GM12878 (cell line): ENCODE measurements at regions not wholly inside any gene's neighbourhood (a gene's known extent, or its start where the extent isn't known, plus 50 kb on each side); places are given as distances from the start of the nearest gene placed in this dataset.

Experiments
- EP300 ChIP-seq, 2 experiments: fragments of 150-350 bp in 1 of 2; IDR thresholded peaks; 2 replicates each; pipeline ENCODE4 v1.6.1; 2011 to 2012; ENCODE audit warnings: low read depth in 2 of 2, low read length in 2 of 2, borderline replicate concordance in 1 of 2, improper control_type of control experiment in 1 of 2, inconsistent platforms in 1 of 2; ENCODE audit not compliant: control insufficient read depth in 1 of 2
- JUND ChIP-seq: IDR thresholded peaks from 2 replicates; pipeline ENCODE4 v1.6.1; 2012; ENCODE audit warnings: low read depth, mild to moderate bottlenecking, low read length, improper control_type of control experiment, moderate library complexity
- RAD21 ChIP-seq: IDR thresholded peaks from 2 replicates; pipeline ENCODE4 v1.6.1; 2011; ENCODE audit warnings: mild to moderate bottlenecking, low read depth, low read length, moderate library complexity; ENCODE audit not compliant: insufficient read depth
- SREBF1 ChIP-seq: IDR thresholded peaks from 2 replicates; pipeline ENCODE4 v1.6.1; 2012; ENCODE audit warnings: mild to moderate bottlenecking, low read length
- TARDBP ChIP-seq: IDR thresholded peaks from 2 replicates; pipeline ENCODE4 v1.6.1; 2016; ENCODE audit warnings: borderline replicate concordance
- TF ChIP-seq, protein P1 (sequence below): IDR thresholded peaks from 2 replicates; pipeline ENCODE4 v1.6.1; 2011; ENCODE audit warnings: low read depth, mild to moderate bottlenecking, low read length, moderate library complexity, borderline replicate concordance; ENCODE audit errors: extremely low read depth
- TF ChIP-seq, protein P2 (sequence below), 3 experiments: IDR thresholded peaks in 2 of 3; conservative IDR thresholded peaks in 1 of 3; 2 replicates each; pipeline ENCODE4 v1.5.1; 2011; ENCODE audit warnings: low read depth in 3 of 3, low read length in 3 of 3, mild to moderate bottlenecking in 3 of 3, control low read depth in 2 of 3, moderate library complexity in 2 of 3, inconsistent platforms in 1 of 3, mixed read lengths in 1 of 3; ENCODE audit not compliant: control insufficient read depth in 2 of 3, insufficient read depth in 1 of 3; ENCODE audit errors: extremely low read depth in 1 of 3

DNA sequence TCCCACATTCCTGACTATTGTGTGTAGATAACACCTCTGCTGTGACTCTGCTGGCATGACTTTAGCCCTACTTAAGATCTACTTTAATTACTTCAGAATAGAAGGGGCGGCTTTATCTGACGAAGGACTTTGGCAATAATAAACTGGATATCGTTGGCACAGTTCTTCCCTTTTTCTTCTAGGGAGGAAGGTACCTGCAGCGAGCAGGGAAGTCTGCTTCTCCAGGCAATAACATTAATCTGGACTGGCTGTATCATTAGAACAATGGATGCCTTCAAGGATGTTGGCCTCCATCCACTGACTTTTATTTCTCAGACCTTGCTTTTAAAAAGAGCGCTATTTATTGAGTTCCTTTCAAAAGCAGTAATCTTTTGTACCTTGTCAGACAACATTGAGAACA is 172.6 kb upstream of the THSD7A start:
- no peak for TF ChIP-seq SREBF1
- no peak for TF ChIP-seq EP300 (IDR thresholded peaks at IDR 0.05; ENCODE audit: borderline replicate concordance in 1 of 2, control insufficient read depth in 1 of 2, low read depth in 2 of 2, low read length in 2 of 2)
- TF ChIP-seq TARDBP = no peak
- TF ChIP-seq JUND = no peak
- TF ChIP-seq RAD21 = no peak
- TF ChIP-seq, protein P1, sequence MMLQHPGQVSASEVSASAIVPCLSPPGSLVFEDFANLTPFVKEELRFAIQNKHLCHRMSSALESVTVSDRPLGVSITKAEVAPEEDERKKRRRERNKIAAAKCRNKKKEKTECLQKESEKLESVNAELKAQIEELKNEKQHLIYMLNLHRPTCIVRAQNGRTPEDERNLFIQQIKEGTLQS = no peak
- TF ChIP-seq, protein P2, sequence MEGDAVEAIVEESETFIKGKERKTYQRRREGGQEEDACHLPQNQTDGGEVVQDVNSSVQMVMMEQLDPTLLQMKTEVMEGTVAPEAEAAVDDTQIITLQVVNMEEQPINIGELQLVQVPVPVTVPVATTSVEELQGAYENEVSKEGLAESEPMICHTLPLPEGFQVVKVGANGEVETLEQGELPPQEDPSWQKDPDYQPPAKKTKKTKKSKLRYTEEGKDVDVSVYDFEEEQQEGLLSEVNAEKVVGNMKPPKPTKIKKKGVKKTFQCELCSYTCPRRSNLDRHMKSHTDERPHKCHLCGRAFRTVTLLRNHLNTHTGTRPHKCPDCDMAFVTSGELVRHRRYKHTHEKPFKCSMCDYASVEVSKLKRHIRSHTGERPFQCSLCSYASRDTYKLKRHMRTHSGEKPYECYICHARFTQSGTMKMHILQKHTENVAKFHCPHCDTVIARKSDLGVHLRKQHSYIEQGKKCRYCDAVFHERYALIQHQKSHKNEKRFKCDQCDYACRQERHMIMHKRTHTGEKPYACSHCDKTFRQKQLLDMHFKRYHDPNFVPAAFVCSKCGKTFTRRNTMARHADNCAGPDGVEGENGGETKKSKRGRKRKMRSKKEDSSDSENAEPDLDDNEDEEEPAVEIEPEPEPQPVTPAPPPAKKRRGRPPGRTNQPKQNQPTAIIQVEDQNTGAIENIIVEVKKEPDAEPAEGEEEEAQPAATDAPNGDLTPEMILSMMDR (IDR thresholded peaks at IDR 0.05 in 2 of 3, conservative IDR thresholded peaks at IDR 0.05 in 1 of 3; ENCODE audit: control insufficient read depth in 2 of 3, extremely low read depth in 1 of 3, insufficient read depth in 1 of 3, low read depth in 3 of 3, low read length in 3 of 3) = no peak
